Transverse colon (tissue), 4 donors: ENCODE measurements at regions not wholly inside any gene's neighbourhood (a gene's known extent, or its start where the extent isn't known, plus 50 kb on each side); places are given as distances from the start of the nearest gene placed in this dataset.

ENCODE experiments used
- POLR2A ChIP-seq: fragments of 450-650 bp; IDR thresholded peaks from one replicate; pipeline ENCODE4 v1.6.1; 2016; ENCODE audit warnings: antibody characterized with exemption, mild to moderate bottlenecking, moderate library complexity
- POLR2AphosphoS5 ChIP-seq, 3 donors: sonication (generic); formaldehyde crosslinking; IDR thresholded peaks; one replicate each; pipeline ENCODE4 v1.6.1; 2016; ENCODE audit warnings: antibody characterized with exemption in 3 of 3
- TF ChIP-seq, protein P1 (sequence below), 5 experiments: fragments of 200-600 bp in 3 of 5; fragments of 450-650 bp in 2 of 5; sonication (generic) in 3 of 5; IDR thresholded peaks; 1 replicate in 2 of 5; 2 replicates in 3 of 5; pipeline ENCODE4 v1.5.1; 2016 to 2017; ENCODE audit warnings: antibody characterized with exemption in 5 of 5, inconsistent platforms in 3 of 5, mild to moderate bottlenecking in 2 of 5, moderate library complexity in 1 of 5

DNA sequence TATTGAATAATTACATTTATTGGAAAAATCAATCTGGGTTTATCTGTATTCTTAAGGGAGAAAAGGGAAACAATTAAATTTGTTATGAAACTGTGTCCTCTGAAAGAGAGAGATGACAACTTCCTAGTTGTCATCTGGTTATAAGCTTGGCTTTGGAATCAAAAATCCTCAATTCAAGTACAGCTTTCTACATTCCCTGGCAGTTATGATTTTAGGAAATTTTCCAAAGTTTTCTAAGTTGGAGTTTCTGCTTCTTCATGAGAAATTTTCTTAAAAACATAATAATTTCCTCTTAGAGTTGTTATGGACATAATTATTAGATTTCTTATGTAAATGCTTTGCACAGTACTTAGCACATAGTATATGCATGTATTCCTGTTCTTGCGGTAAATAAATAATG lies 625.6 kb upstream of the SLC39A10 start:
- TF ChIP-seq POLR2AphosphoS5 (IDR thresholded peaks at IDR 0.05) (no peak), POLR2A (no peak)
- TF ChIP-seq, protein P1, sequence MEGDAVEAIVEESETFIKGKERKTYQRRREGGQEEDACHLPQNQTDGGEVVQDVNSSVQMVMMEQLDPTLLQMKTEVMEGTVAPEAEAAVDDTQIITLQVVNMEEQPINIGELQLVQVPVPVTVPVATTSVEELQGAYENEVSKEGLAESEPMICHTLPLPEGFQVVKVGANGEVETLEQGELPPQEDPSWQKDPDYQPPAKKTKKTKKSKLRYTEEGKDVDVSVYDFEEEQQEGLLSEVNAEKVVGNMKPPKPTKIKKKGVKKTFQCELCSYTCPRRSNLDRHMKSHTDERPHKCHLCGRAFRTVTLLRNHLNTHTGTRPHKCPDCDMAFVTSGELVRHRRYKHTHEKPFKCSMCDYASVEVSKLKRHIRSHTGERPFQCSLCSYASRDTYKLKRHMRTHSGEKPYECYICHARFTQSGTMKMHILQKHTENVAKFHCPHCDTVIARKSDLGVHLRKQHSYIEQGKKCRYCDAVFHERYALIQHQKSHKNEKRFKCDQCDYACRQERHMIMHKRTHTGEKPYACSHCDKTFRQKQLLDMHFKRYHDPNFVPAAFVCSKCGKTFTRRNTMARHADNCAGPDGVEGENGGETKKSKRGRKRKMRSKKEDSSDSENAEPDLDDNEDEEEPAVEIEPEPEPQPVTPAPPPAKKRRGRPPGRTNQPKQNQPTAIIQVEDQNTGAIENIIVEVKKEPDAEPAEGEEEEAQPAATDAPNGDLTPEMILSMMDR (IDR thresholded peaks at IDR 0.05): no peak
